ENCODE measurements at regions not wholly inside any gene's neighbourhood (a gene's known extent, or its start where the extent isn't known, plus 50 kb on each side); places are given as distances from the start of the nearest gene placed in this dataset.

DNA sequence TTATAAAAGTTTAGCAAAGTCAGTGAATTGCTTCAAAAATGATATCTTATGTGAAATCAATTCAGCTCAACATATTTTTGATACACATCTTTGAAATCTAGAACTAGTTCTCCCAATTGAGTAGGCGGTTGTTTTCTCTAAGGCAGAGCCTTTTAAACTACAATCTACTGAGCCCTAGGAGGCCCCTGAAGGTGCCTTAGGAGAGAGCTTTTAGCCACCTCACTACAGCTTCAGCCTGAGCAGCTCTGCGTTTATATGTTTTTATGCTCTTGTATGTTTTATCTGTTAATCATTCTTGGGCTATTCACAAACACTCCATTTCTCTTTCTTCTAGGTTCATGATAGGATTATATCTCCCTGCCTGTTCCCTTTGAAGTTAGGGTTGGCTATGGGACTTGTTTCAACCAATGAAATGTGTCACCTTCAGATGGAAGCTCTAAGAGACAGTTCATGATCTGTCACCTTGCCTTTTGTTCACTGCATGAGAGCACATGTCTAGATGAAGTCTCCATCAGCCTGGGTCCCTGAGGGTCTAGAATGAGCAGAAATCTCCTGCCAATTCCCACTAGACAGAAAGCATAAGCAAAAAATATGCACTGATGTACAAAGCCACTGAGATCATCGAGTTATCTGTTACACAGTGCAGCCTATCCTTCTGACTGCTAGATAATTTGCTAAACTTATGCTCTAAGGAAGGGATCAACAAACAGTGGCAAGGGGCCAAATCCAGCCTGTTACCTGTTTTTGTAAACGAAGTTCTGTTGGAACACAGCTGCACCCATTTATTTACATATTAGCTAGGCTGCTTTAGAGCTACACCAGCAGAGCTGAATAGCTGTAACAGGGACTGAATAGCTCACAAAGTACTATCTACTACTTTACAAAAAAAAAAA is 128.5 kb upstream of the CDK1 start:
- DNase-seq (ENCODE audit: extremely low read depth in 1 of 4, low spot score in 3 of 4) (no peak), ATAC-seq (no peak), FAIRE-seq (no peak)
- Histone ChIP-seq H3K27me3 (ENCODE audit: control insufficient read depth in 2 of 2, insufficient read depth in 2 of 2, low read length in 2 of 2) (no peaks in the 10 kb centered on the region), H3K9ac (ENCODE audit: insufficient read depth in 1 of 2, low read depth in 2 of 2, low read length in 2 of 2) (no peak overlapping the region), H3K4me3 (no peak overlapping the region), H2AFZ (ENCODE audit: low read depth, low read length) (no peak overlapping the region), H3K79me2 (ENCODE audit: control insufficient read depth, insufficient read depth, low read length) (no peaks in the 10 kb centered on the region), H3K4me1 (replicated peaks in 1 of 2; ENCODE audit: control insufficient read depth in 2 of 2, insufficient read depth in 2 of 2, low read length in 2 of 2) (peaks cover 0 to under 1% of the 10 kb centered on the region in 2 experiments; a peak in 1 of 5 replicates), H4K20me1 (replicated peaks; ENCODE audit: control insufficient read depth, insufficient read depth, low read length) (no peaks in the 10 kb centered on the region), H3K36me3 (ENCODE audit: control insufficient read depth, insufficient read depth, low read length) (no peaks in the 10 kb centered on the region), H3K9me3 (replicated peaks; ENCODE audit: control insufficient read depth, insufficient read depth, low read depth, low read length) (no peaks in the 10 kb centered on the region), H3K27ac (ENCODE audit: extremely low read depth, low read depth, low read length) (no peak overlapping the region), H3K9me1 (ENCODE audit: control insufficient read depth, insufficient read depth, low read length) (no peaks in the 10 kb centered on the region), H3K4me2 (ENCODE audit: insufficient read depth, low read length) (no peak overlapping the region)
- CTCF ChIA-PET (ENCODE audit: low intra/inter-chr PET ratio) = no interaction called here
- in situ Hi-C loops (cut with MboI) (loop anchor here (25.0 kb wide), 2 partner anchors 437 to 812 kb away; no protein-coding TSS in a partner anchor), intact Hi-C loops (cut with micrococcal nuclease) (loop anchor here (5.0 to 10.0 kb wide), 4 partner anchors 118 to 547 kb away; no protein-coding TSS in a partner anchor)
- POLR2A ChIA-PET = interaction anchor here (0.5 to 0.6 kb wide), 2 partner anchors 411 to 429 kb away, joined by 3 read pairs; no protein-coding TSS in a partner anchor
- BruUV-seq (replicated peaks) = no TSS peak
- 6% methylated on average over 4 of the region's 4 CpGs for WGBS (ENCODE audit: insufficient coverage, low coverage, missing lambda C conversion rate)
- TF ChIP-seq ZNF175 (CRISPR knock-in tag; IDR thresholded peaks at IDR 0.05; ENCODE audit: low read depth) (no peak), SRSF9 (IDR thresholded peaks at IDR 0.05; ENCODE audit: borderline replicate concordance, low read depth, low read length) (no peak), HMGN3 (IDR thresholded peaks at IDR 0.05; ENCODE audit: borderline replicate concordance, extremely low read depth, insufficient read length, low read depth, low read length) (no peak), RAD51 (IDR thresholded peaks at IDR 0.05; ENCODE audit: borderline replicate concordance, low read depth) (no peak), KDM1A (IDR thresholded peaks at IDR 0.05) (no peak), TARDBP (IDR thresholded peaks at IDR 0.05) (no peak), PRPF4 (IDR thresholded peaks at IDR 0.05; ENCODE audit: insufficient read depth, low read depth, low read length, poor library complexity, severe bottlenecking) (no peak), CREBBP (IDR thresholded peaks at IDR 0.05; ENCODE audit: low read depth, low read length) (no peak), DLX4 (CRISPR knock-in tag; IDR thresholded peaks at IDR 0.05) (no peak), SMAD2 (IDR thresholded peaks at IDR 0.05; ENCODE audit: low read depth, low read length) (no peak), ZNF436 (CRISPR knock-in tag; IDR thresholded peaks at IDR 0.05) (no peak), TGIF2 (CRISPR knock-in tag; IDR thresholded peaks at IDR 0.05) (no peak), DACH1 (IDR thresholded peaks at IDR 0.05; ENCODE audit: partially characterized antibody) (no peak)
- TF ChIP-seq, protein P1, sequence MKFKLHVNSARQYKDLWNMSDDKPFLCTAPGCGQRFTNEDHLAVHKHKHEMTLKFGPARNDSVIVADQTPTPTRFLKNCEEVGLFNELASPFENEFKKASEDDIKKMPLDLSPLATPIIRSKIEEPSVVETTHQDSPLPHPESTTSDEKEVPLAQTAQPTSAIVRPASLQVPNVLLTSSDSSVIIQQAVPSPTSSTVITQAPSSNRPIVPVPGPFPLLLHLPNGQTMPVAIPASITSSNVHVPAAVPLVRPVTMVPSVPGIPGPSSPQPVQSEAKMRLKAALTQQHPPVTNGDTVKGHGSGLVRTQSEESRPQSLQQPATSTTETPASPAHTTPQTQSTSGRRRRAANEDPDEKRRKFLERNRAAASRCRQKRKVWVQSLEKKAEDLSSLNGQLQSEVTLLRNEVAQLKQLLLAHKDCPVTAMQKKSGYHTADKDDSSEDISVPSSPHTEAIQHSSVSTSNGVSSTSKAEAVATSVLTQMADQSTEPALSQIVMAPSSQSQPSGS (CRISPR knock-in tag; IDR thresholded peaks at IDR 0.05) = no peak
- TF ChIP-seq, protein P2, sequence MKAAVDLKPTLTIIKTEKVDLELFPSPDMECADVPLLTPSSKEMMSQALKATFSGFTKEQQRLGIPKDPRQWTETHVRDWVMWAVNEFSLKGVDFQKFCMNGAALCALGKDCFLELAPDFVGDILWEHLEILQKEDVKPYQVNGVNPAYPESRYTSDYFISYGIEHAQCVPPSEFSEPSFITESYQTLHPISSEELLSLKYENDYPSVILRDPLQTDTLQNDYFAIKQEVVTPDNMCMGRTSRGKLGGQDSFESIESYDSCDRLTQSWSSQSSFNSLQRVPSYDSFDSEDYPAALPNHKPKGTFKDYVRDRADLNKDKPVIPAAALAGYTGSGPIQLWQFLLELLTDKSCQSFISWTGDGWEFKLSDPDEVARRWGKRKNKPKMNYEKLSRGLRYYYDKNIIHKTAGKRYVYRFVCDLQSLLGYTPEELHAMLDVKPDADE (conservative IDR thresholded peaks at IDR 0.05; ENCODE audit: control insufficient read depth, low read depth, low read length) = no peak
